ENCODE measurements at regions not wholly inside any gene's neighbourhood (a gene's known extent, or its start where the extent isn't known, plus 50 kb on each side); places are given as distances from the start of the nearest gene placed in this dataset.

GRCh38 chr2:121071034-121071504, 213.9 kb downstream of the TFCP2L1 start:
- TF ChIP-seq, protein P1, sequence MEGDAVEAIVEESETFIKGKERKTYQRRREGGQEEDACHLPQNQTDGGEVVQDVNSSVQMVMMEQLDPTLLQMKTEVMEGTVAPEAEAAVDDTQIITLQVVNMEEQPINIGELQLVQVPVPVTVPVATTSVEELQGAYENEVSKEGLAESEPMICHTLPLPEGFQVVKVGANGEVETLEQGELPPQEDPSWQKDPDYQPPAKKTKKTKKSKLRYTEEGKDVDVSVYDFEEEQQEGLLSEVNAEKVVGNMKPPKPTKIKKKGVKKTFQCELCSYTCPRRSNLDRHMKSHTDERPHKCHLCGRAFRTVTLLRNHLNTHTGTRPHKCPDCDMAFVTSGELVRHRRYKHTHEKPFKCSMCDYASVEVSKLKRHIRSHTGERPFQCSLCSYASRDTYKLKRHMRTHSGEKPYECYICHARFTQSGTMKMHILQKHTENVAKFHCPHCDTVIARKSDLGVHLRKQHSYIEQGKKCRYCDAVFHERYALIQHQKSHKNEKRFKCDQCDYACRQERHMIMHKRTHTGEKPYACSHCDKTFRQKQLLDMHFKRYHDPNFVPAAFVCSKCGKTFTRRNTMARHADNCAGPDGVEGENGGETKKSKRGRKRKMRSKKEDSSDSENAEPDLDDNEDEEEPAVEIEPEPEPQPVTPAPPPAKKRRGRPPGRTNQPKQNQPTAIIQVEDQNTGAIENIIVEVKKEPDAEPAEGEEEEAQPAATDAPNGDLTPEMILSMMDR (IDR thresholded peaks at IDR 0.05; ENCODE audit: insufficient read depth, low read depth, low read length, missing control alignments), result peak; percentile 77
- peak; percentile 28 for DNase-seq (ENCODE audit: low read depth)
- H3K4me3 ChIP-seq (ENCODE audit: low read depth, low read length), result no peak overlapping the region

- no peak overlapping the region for H3K4me3 ChIP-seq (ENCODE audit: low read depth, low read length)
- no peak for DNase-seq (ENCODE audit: low read depth)
- TF ChIP-seq, protein P1 (IDR thresholded peaks at IDR 0.05; ENCODE audit: insufficient read depth, low read depth, low read length, missing control alignments), result no peak
These were observed 212.2 kb downstream of the TFCP2L1 start for GRCh38 chr2:121072784-121073183.

- H3K4me3 ChIP-seq (ENCODE audit: low read depth, low read length), result no peak overlapping the region
- no peak for DNase-seq (ENCODE audit: low read depth)
- TF ChIP-seq, protein P1 (IDR thresholded peaks at IDR 0.05; ENCODE audit: insufficient read depth, low read depth, low read length, missing control alignments), result no peak
These were observed 211.4 kb downstream of the TFCP2L1 start for GRCh38 chr2:121073320-121074210.

DNA sequence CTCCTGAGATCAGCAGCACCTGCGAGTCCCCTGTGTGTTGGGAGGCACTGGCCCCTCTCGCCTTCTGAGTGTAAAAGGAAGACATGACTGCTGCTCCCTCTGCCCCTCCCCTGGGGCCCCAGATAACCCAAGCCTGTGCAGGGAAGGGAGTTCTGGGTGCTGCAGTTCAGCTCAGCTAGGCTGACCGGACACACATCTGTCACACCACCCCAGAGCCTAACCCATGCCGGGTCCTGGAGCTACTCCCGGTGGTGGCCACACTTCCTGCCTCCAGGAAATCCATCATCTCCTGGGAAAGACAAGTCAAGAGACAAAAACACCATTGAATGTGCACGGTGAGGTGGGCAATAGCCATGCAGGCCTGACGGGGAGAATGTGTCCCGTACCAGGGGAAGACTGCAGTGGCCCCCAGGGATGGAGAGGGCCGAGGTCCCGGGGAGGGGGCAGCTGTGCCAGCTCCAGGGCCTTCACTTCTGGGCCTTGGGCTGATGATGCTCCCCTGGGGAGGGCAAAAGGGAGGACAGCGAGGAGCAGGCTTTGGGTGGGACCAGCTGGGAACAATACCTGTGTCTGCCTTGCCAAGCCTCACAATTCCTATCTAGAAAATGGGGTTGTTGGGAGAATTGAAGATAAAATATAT, 210.6 kb downstream of the TFCP2L1 start:
- H3K4me3 ChIP-seq (ENCODE audit: low read depth, low read length), result no peak overlapping the region
- TF ChIP-seq, protein P1 (IDR thresholded peaks at IDR 0.05; ENCODE audit: insufficient read depth, low read depth, low read length, missing control alignments), result no peak
- no peak for DNase-seq (ENCODE audit: low read depth)

- peak; percentile 93 for DNase-seq (ENCODE audit: low read depth)
These were observed 209.9 kb downstream of the TFCP2L1 start for GRCh38 chr2:121075006-121075551.

GRCh38 chr2:121075641-121076497, 209.1 kb downstream of the TFCP2L1 start:
- DNase-seq (ENCODE audit: low read depth), result no peak
- TF ChIP-seq, protein P1 (IDR thresholded peaks at IDR 0.05; ENCODE audit: insufficient read depth, low read depth, low read length, missing control alignments), result no peak
- H3K4me3 ChIP-seq (ENCODE audit: low read depth, low read length), result no peak overlapping the region

More at GRCh38 chr2:121075006-121075551, 209.9 kb downstream of the TFCP2L1 start:
- H3K4me3 ChIP-seq (ENCODE audit: low read depth, low read length), result no peak overlapping the region
- TF ChIP-seq, protein P1 (IDR thresholded peaks at IDR 0.05; ENCODE audit: insufficient read depth, low read depth, low read length, missing control alignments), result no peak
